Effector memory CD4-positive, alpha-beta T cell (primary cell): ENCODE measurements at regions not wholly inside any gene's neighbourhood (a gene's known extent, or its start where the extent isn't known, plus 50 kb on each side); places are given as distances from the start of the nearest gene placed in this dataset.

Experiments used
- DNase-seq, 3 donors: peaks; one replicate each; pipeline ENCODE4 v3.0.0-alpha.2; 2020
- H3K27ac ChIP-seq: 2 replicates; pipeline ENCODE4 v1.7.0; 2013; ENCODE audit warnings: mild to moderate bottlenecking, low read length, moderate library complexity; ENCODE audit not compliant: insufficient read depth, poor library complexity, severe bottlenecking
- H3K27me3 ChIP-seq: replicated peaks from 2 replicates; pipeline ENCODE4 v1.7.0; 2013; ENCODE audit warnings: mild to moderate bottlenecking, low read length; ENCODE audit not compliant: insufficient read depth, control insufficient read depth, poor library complexity, severe bottlenecking
- H3K36me3 ChIP-seq: 2 replicates; pipeline ENCODE4 v1.7.0; 2013; ENCODE audit warnings: mild to moderate bottlenecking, low read length, moderate library complexity; ENCODE audit not compliant: control insufficient read depth, insufficient read depth
- H3K4me1 ChIP-seq: 2 replicates; pipeline ENCODE4 v1.7.0; 2013; ENCODE audit warnings: low read length, mild to moderate bottlenecking; ENCODE audit not compliant: control insufficient read depth, insufficient read depth, poor library complexity, severe bottlenecking
- H3K4me3 ChIP-seq: 2 replicates; pipeline ENCODE4 v1.7.0; 2013; ENCODE audit warnings: low read length, low read depth, mild to moderate bottlenecking; ENCODE audit not compliant: insufficient read depth, poor library complexity, severe bottlenecking
- H3K9me3 ChIP-seq: 2 replicates; pipeline ENCODE4 v1.7.0; 2013; ENCODE audit warnings: mild to moderate bottlenecking, low read length, moderate library complexity; ENCODE audit not compliant: control insufficient read depth

GRCh38 chr19:27796073-27796472 lies 1416.9 kb downstream of the UQCRFS1 start:
- DNase-seq, result no peak
- Histone ChIP-seq H3K4me1 (peaks cover 9% of the 10 kb centered on the region), H3K27me3 (no peaks in the 10 kb centered on the region), H3K27ac (no peak overlapping the region), H3K9me3 (no peaks in the 10 kb centered on the region), H3K36me3 (no peaks in the 10 kb centered on the region), H3K4me3 (no peak overlapping the region)

DNA sequence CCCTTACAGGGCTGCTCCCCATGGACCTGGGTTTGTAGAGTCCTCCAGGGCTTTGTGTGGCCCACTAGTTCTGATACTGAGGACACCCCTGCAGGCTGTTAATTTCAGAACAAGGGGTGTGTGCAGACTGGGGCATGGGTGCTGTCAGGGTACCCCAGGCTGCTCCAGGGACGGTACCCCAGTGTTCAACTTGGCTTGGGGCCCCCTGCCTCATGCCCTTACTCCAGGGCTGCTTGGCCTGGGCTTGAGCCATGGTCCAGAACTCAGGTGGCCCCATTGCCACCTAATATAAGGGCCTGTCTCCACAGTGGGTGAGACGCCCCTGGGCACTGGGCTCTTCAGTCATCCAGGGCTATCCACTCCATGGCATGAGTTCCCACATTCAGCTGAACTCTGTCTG lies 1417.6 kb downstream of the UQCRFS1 start:
- peaks cover 9% of the 10 kb centered on the region for H3K4me1 ChIP-seq
- H3K27ac ChIP-seq, result no peak overlapping the region
- no peaks in the 10 kb centered on the region for H3K9me3 ChIP-seq
- no peak overlapping the region for H3K4me3 ChIP-seq
- H3K27me3 ChIP-seq, result no peaks in the 10 kb centered on the region
- no peak for DNase-seq
- H3K36me3 ChIP-seq, result no peaks in the 10 kb centered on the region

GRCh38 chr19:27794494-27795042 lies 1418.4 kb downstream of the UQCRFS1 start:
- peaks cover 9% of the 10 kb centered on the region for H3K4me1 ChIP-seq
- H3K9me3 ChIP-seq, result no peaks in the 10 kb centered on the region
- H3K27me3 ChIP-seq, result no peaks in the 10 kb centered on the region
- peak overlapping the region; percentile 74 for H3K27ac ChIP-seq
- H3K4me3 ChIP-seq, result peak overlapping the region; percentile 77
- DNase-seq, result no peak
- no peaks in the 10 kb centered on the region for H3K36me3 ChIP-seq

- no peaks in the 10 kb centered on the region for H3K36me3 ChIP-seq
- peak overlapping the region; percentile 74 for H3K27ac ChIP-seq
- H3K4me3 ChIP-seq, result peak overlapping the region; percentile 77
- no peaks in the 10 kb centered on the region for H3K9me3 ChIP-seq
- H3K4me1 ChIP-seq, result peaks cover 9% of the 10 kb centered on the region
- DNase-seq, result peak; percentile 76 to 86 (median 84)
- H3K27me3 ChIP-seq, result no peaks in the 10 kb centered on the region
Measured at GRCh38 chr19:27793644-27794493, 1419.1 kb downstream of the UQCRFS1 start.

DNA sequence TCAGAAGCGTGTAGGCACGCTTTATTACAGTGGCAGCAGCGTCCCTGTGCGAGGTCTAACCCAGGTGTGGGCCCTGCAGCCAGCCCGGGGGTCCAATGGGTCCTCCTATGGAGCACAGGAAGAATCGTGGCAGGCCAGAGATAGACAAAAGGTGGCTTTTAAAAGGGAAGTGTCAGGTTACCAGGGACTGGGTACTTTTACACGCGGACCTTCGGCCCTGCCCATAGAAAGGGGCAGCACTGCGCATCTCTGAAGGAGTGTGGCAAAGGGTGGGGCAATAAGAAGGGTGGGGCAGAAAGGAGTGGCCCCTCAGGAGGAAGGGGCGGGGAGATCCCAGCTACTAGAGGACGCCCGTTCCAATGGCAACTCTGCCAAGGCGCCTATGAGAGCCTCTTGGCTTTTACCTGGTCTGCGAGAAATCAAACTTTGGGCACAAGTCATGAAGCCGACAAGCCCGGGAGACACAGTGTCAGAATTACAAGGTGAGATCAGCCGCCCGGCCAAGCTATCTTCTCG lies 1419.8 kb downstream of the UQCRFS1 start:
- H3K27me3 ChIP-seq, result no peaks in the 10 kb centered on the region
- H3K4me3 ChIP-seq, result peak overlapping the region; percentile 77
- peak; percentile 33 to 57 (median 57) for DNase-seq
- no peaks in the 10 kb centered on the region for H3K36me3 ChIP-seq
- peak overlapping the region; percentile 74 for H3K27ac ChIP-seq
- H3K4me1 ChIP-seq, result peaks cover 9% of the 10 kb centered on the region
- H3K9me3 ChIP-seq, result no peaks in the 10 kb centered on the region

DNA sequence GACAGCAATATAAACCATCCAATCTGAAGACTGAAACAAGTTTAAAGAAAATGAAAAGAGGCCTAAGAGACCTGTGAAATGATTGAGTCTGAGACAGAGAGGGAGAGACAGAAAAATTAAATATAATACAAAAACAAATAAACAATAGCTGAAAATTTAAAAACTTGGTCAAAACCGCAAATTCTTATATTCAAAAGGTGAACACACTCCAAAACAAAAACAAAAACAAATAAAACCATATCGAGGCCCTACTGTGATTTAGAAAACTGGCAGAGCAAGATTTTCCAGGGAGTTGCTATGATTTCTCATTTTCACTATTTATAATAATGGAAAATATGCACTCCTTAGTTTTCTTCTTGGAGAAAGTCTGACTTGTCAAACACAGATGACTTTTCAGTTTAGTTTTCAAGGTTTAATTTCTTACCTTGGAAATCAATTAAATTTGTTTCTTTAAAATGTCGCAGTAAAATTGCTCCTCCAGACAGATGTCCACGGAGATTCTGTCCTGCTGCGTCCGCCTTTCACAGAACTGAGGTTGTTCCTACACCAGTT lies 1420.3 kb downstream of the UQCRFS1 start:
- Histone ChIP-seq H3K9me3 (no peaks in the 10 kb centered on the region), H3K36me3 (no peaks in the 10 kb centered on the region), H3K27me3 (no peaks in the 10 kb centered on the region), H3K4me1 (peaks cover 9% of the 10 kb centered on the region), H3K27ac (peak overlapping the region; percentile 74), H3K4me3 (peak overlapping the region; percentile 77)
- DNase-seq, result no peak

DNA sequence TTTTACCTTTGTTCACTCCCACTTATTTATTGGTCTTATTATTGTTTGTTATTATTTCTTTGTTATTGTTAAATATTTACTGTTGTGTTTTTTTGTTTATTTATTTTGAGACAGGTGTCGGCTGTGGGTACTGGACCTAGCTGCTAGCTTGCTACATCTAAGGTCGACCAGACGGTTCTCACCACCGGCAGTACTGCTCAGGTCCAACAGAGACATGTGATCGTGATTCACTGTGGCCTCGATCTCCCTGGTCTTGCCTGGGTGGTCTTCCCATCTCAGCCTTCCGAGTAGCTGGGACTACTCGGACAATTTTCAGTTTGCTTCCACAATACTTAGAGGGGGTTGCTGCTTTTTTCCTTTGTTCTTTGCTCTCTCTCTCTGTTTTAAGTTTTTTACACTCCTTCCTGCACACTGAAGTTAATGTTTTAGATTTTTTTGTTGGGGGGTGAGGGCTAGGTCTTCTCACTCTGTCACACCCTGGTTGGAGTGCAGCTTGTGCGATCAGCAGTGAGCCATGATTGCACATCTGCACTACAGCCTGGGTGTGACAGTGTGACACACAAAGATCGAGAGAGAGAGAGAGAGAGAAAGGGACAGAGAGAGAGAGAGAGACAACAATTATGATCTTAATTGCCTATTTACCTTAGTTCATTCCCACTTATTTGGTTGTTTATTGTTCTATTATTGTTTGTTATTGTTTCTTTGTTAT lies 1432.4 kb downstream of the UQCRFS1 start:
- H3K9me3 ChIP-seq, result no peaks in the 10 kb centered on the region

DNA sequence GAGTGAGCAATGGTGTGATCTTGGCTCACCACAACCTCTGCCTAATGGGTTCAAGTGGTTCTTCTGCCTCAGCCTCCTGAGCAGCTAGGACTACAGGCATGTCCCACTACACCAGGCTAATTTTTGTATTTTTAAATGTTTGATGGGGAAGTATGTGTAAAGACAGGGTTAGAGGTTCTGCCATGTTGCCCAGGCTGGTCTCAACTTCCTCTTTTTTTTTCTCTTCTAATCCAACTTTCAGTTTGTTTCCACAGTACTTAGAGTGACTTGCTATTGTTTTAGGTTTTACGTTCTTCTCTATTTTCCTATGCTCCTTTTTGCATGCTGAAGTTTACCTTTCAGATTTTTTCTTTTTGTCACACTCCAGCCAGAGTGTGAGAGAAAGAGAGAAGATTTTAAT lies 1433.0 kb downstream of the UQCRFS1 start:
- H3K36me3 ChIP-seq, result peaks cover 8% of the 10 kb centered on the region
- no peak overlapping the region for H3K4me3 ChIP-seq
- DNase-seq, result no peak
- H3K27ac ChIP-seq, result no peak overlapping the region
- no peaks in the 10 kb centered on the region for H3K9me3 ChIP-seq
- H3K27me3 ChIP-seq, result no peaks in the 10 kb centered on the region
- no peaks in the 10 kb centered on the region for H3K4me1 ChIP-seq

More for the DNA sequence above, 1432.4 kb downstream of the UQCRFS1 start:
- Histone ChIP-seq H3K4me1 (no peaks in the 10 kb centered on the region), H3K27me3 (no peaks in the 10 kb centered on the region), H3K27ac (no peak overlapping the region), H3K4me3 (no peak overlapping the region), H3K36me3 (peaks cover 8% of the 10 kb centered on the region)
- DNase-seq, result no peak

DNA sequence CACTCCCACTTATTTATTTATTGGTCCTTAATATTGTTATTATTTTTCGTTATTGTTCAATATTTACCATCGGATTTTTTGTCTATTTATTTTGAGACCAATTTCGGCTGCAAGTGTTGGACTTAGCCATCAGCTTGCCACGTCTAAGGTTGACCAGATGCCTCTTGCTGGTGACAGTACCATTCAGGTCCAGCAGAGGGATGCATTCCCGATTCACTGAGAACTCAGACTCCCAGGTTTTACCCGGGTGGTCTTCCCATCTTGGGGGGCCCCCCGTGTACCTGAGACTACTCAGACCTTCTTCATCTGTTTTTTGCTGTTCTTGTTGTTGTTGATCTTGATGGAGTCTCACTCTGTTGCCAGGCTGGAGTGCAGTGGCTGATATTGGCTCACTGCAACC lies 1435.2 kb downstream of the UQCRFS1 start:
- Histone ChIP-seq H3K9me3 (peaks cover 10% of the 10 kb centered on the region), H3K36me3 (peaks cover 3% of the 10 kb centered on the region), H3K27me3 (no peaks in the 10 kb centered on the region), H3K4me3 (no peak overlapping the region), H3K27ac (no peak overlapping the region), H3K4me1 (no peaks in the 10 kb centered on the region)
- DNase-seq, result no peak
